ENCODE measurements at regions not wholly inside any gene's neighbourhood (a gene's known extent, or its start where the extent isn't known, plus 50 kb on each side); places are given as distances from the start of the nearest gene placed in this dataset.

- TF ChIP-seq EP300 (IDR thresholded peaks at IDR 0.05) (no peak), CTCF (IDR thresholded peaks at IDR 0.05) (no peak), POLR2A (IDR thresholded peaks at IDR 0.05) (no peak)
- Histone ChIP-seq H3K4me3 (no peak overlapping the region), H3K36me3 (no peaks in the 10 kb centered on the region), H3K4me1 (ENCODE audit: insufficient read depth) (no peaks in the 10 kb centered on the region), H3K27me3 (no peaks in the 10 kb centered on the region), H3K27ac (no peak overlapping the region), H3K9me3 (no peaks in the 10 kb centered on the region)
- DNase-seq: no peak
- intact Hi-C loops (cut with DNase I): no loop called here
- WGBS, 3 donors: 84 to 94% (median 94%) methylated on average over 2 of the region's 2 CpGs
These were observed 213.4 kb upstream of the SEMA6D start for GRCh38 chr15:47503876-47504275.

DNA sequence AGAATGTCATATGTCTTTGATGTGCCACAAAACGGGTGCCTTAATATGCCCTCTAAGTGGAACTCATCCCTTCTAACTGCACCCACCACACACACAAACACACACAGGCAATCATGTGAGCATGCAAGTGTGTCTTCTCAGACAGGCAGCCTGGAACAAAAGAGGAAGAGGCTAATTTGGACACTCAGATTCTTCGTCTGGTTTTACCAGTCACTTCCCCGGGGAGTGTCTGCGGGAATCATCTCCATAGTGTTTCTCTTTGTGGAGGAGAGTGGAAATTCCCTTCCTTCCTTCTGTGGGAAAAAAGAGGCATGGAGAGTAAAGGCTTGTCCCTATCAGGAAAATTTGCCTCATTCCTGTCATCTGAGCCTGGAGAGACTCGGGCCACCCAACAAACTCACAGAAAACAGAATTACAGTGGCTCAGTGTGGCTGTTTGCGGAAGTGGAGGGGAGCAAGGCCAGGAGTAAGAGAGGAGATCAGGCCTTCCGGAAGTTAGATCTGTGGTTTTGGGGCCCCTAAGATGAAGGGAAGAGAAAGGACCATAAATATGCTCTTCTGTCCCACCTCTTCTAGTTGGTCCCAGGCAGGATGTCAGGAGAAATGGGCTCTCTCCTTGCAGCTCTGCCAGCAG, 212.6 kb upstream of the SEMA6D start:
- no peaks in the 10 kb centered on the region for H3K9me3 ChIP-seq
- no peaks in the 10 kb centered on the region for H3K27me3 ChIP-seq
- H3K36me3 ChIP-seq: no peaks in the 10 kb centered on the region
- intact Hi-C loops (cut with DNase I): no loop called here
- no peak for DNase-seq
- no peaks in the 10 kb centered on the region for H3K4me1 ChIP-seq (ENCODE audit: insufficient read depth)
- WGBS, 3 donors: 84 to 92% (median 90%) methylated on average over 7 of the region's 7 CpGs
- no peak for TF ChIP-seq POLR2A (IDR thresholded peaks at IDR 0.05)
- TF ChIP-seq EP300 (IDR thresholded peaks at IDR 0.05): no peak
- no peak for TF ChIP-seq CTCF (IDR thresholded peaks at IDR 0.05)
- H3K27ac ChIP-seq: no peak overlapping the region
- H3K4me3 ChIP-seq: no peak overlapping the region

DNA sequence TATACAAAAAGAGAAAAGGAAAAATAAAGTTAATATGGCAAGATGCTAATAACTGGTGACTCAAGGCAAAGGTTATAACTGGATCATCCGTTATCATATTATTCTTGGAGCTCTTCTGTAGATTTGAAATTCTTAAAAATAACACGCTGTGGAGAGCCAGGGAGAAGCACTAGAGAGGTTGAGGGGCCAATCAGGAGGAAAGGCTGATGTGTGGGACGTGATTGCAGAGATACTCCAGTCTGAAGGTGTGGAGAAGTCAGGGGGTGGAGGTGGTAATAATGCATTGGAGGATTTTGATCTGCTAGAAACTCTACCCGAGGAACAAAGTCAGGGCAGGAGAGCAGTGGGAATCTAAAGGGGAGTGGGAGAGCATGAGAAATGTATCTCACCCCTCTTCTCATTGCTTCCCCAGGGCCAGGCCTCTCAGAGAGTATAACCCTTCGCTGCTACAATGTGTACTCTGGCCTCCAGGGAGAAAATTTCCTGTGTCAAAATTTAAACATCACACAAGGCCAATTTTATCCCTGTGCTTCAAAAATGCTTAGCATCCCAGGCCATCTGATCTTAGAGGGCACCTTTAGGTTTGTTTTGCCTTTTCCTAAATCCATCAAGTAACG, 211.5 kb upstream of the SEMA6D start:
- intact Hi-C loops (cut with DNase I): no loop called here
- Histone ChIP-seq H3K36me3 (no peaks in the 10 kb centered on the region), H3K27me3 (no peaks in the 10 kb centered on the region), H3K27ac (peak overlapping the region in 1 of 2 donors; percentile 53), H3K9me3 (no peaks in the 10 kb centered on the region), H3K4me3 (no peak overlapping the region), H3K4me1 (ENCODE audit: insufficient read depth) (no peaks in the 10 kb centered on the region)
- TF ChIP-seq CTCF (IDR thresholded peaks at IDR 0.05) (no peak), EP300 (IDR thresholded peaks at IDR 0.05) (no peak), POLR2A (IDR thresholded peaks at IDR 0.05) (no peak)
- WGBS, 3 donors: 65 to 70% (median 69%) methylated on average over 6 of the region's 6 CpGs
- no peak for DNase-seq

GRCh38 chr15:47506329-47507100, 210.8 kb upstream of the SEMA6D start:
- Histone ChIP-seq H3K27me3 (no peaks in the 10 kb centered on the region), H3K36me3 (no peaks in the 10 kb centered on the region), H3K27ac (peak overlapping the region in 1 of 2 donors; percentile 53), H3K4me1 (ENCODE audit: insufficient read depth) (no peaks in the 10 kb centered on the region), H3K9me3 (no peaks in the 10 kb centered on the region), H3K4me3 (no peak overlapping the region)
- WGBS, 3 donors: 27 to 44% (median 29%) methylated on average over 8 of the region's 8 CpGs
- DNase-seq: peak in 3 of 5 donors; percentile 32 to 43 (median 38)
- intact Hi-C loops (cut with DNase I): no loop called here
- TF ChIP-seq EP300 (IDR thresholded peaks at IDR 0.05) (no peak), CTCF (IDR thresholded peaks at IDR 0.05) (no peak), POLR2A (IDR thresholded peaks at IDR 0.05) (no peak)
